Testis (tissue), 2 donors: ENCODE measurements at regions not wholly inside any gene's neighbourhood (a gene's known extent, or its start where the extent isn't known, plus 50 kb on each side); places are given as distances from the start of the nearest gene placed in this dataset.

ENCODE experiments used
- DNase-seq: peaks from one replicate; pipeline ENCODE4 v3.0.0-alpha.2; 2019
- H3K27ac ChIP-seq, 2 donors: fragments of 200-600 bp; sonication (generic); one replicate each; pipeline ENCODE4 v1.5.1; 2019
- H3K27me3 ChIP-seq: fragments of 200-600 bp; sonication (generic); one replicate; pipeline ENCODE4 v1.5.1; 2019
- H3K36me3 ChIP-seq: fragments of 200-600 bp; sonication (generic); one replicate; pipeline ENCODE4 v1.5.1; 2017; ENCODE audit warnings: low read depth; ENCODE audit errors: missing control alignments
- H3K4me1 ChIP-seq: fragments of 200-600 bp; sonication (generic); one replicate; pipeline ENCODE4 v1.5.1; 2019
- H3K4me3 ChIP-seq, 2 donors: fragments of 200-600 bp; sonication (generic); one replicate each; pipeline ENCODE4 v1.5.1; 2017 to 2019
- H3K9me3 ChIP-seq: fragments of 200-600 bp; sonication (generic); one replicate; pipeline ENCODE4 v1.5.1; 2017
- POLR2A ChIP-seq: fragments of 450-650 bp; IDR thresholded peaks from one replicate; pipeline ENCODE4 v1.6.1; 2017; ENCODE audit warnings: antibody characterized with exemption, mild to moderate bottlenecking, moderate library complexity
- WGBS, 2 donors: methylation state at CpG; one replicate each; pipeline ENCODE4 v1.1.5; 2018; 5-methylcytosine and 5-hydroxymethylcytosine counted together
- intact Hi-C: fragments of 100-400 bp; cut with DNase I; formaldehyde crosslinking; loops from one replicate; pipeline ENCODE4 v1.15.1; 2023; ENCODE audit warnings: low total_unique reads
- TF ChIP-seq, protein P1 (sequence below), 3 experiments: fragments of 450-650 bp in 2 of 3; fragments of 200-600 bp in 1 of 3; sonication (generic) in 1 of 3; IDR thresholded peaks; one replicate each; pipeline ENCODE4 v1.5.1; 2016 to 2019; ENCODE audit warnings: antibody characterized with exemption in 3 of 3, mild to moderate bottlenecking in 2 of 3, moderate library complexity in 1 of 3

DNA sequence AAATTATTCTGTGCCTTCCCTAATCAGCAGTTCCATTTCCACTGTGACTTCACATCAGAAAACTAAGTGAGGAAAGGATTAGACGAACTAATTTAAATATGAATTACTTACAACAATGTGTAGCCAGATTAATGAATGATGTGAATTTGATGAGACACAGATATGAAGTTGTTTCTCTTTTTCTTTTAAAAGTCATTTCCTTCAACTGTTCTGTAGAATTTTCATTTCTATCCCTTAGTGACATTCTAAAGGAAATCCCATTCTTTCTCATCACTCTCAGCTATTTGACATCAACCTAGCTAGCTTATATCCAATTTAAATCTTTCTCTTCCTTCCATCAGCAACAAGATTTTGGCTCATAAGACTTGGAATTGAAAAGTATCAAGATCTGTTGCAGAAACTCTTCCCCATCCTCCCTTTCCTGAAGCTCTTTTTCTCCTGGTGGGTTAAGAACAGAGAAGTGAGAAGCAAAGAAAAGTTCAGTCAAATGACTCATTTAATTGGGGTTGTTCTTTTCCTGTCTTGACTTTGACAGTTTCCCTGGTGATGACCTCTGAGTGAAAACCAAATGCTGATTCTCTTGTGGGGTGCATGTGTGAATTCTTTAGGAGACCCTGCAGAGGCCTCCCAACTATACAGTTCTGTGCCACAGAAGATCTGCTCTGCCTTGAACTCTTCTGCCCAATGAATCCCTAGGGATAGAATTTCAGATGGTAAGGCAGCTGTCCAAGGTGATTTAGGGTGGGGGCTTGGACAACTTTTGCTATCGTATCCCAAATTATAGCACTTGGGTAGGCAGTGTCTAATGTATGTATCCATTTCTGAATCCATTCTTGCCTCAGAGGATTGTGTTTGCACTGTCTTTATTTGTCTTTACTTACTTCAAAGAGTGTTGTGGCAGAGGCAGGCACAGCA, 232.5 kb upstream of the GPRIN3 start:
- Histone ChIP-seq H3K27ac (no peak overlapping the region), H3K4me3 (no peak overlapping the region), H3K9me3 (no peaks in the 10 kb centered on the region), H3K36me3 (no peaks in the 10 kb centered on the region), H3K4me1 (no peaks in the 10 kb centered on the region), H3K27me3 (no peaks in the 10 kb centered on the region)
- intact Hi-C loops = no loop called here
- DNase-seq = no peak
- 72 to 78% methylated on average over 2 of the region's 2 CpGs for WGBS, 2 donors
- TF ChIP-seq, protein P1, sequence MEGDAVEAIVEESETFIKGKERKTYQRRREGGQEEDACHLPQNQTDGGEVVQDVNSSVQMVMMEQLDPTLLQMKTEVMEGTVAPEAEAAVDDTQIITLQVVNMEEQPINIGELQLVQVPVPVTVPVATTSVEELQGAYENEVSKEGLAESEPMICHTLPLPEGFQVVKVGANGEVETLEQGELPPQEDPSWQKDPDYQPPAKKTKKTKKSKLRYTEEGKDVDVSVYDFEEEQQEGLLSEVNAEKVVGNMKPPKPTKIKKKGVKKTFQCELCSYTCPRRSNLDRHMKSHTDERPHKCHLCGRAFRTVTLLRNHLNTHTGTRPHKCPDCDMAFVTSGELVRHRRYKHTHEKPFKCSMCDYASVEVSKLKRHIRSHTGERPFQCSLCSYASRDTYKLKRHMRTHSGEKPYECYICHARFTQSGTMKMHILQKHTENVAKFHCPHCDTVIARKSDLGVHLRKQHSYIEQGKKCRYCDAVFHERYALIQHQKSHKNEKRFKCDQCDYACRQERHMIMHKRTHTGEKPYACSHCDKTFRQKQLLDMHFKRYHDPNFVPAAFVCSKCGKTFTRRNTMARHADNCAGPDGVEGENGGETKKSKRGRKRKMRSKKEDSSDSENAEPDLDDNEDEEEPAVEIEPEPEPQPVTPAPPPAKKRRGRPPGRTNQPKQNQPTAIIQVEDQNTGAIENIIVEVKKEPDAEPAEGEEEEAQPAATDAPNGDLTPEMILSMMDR (IDR thresholded peaks at IDR 0.05) = no peak
- no peak for TF ChIP-seq POLR2A

DNA sequence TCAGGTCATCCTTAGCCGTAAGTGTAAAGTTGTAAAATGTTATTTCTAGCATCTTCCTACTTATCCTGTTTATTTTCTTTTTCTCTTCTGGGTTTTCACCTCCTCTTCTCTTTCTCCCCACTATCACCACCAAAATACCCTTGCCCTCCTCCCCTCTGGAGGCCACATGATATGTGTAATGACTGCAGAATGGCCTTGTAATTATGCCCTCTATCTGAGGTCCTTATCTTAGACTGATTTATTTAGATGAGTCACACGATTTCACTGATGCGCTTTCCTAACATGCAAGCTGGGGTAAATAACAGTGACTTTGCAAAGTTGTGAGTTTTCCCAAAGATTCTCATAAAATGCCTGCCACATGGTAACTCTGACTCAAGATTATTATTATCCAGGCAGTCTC, 231.8 kb upstream of the GPRIN3 start:
- no peaks in the 10 kb centered on the region for H3K27me3 ChIP-seq
- intact Hi-C loops = no loop called here
- H3K27ac ChIP-seq = no peak overlapping the region
- H3K36me3 ChIP-seq = no peaks in the 10 kb centered on the region
- no peak for DNase-seq
- TF ChIP-seq POLR2A = no peak
- TF ChIP-seq, protein P1 (IDR thresholded peaks at IDR 0.05) = no peak
- no peaks in the 10 kb centered on the region for H3K4me1 ChIP-seq
- no peak overlapping the region for H3K4me3 ChIP-seq
- no peaks in the 10 kb centered on the region for H3K9me3 ChIP-seq
- WGBS, 2 donors = 55 to 64% methylated on average over 3 of the region's 3 CpGs

- DNase-seq = no peak
- Histone ChIP-seq H3K36me3 (no peaks in the 10 kb centered on the region), H3K27ac (no peak overlapping the region), H3K4me1 (no peaks in the 10 kb centered on the region), H3K9me3 (no peaks in the 10 kb centered on the region), H3K27me3 (no peaks in the 10 kb centered on the region), H3K4me3 (no peak overlapping the region)
- WGBS, 2 donors = 40 to 54% methylated on average over 1 of the region's 1 CpG
- TF ChIP-seq, protein P1 (IDR thresholded peaks at IDR 0.05) = no peak
- TF ChIP-seq POLR2A = no peak
- intact Hi-C loops = no loop called here
Observed at GRCh38 chr4:89538886-89539285, 231.3 kb upstream of the GPRIN3 start.

DNA sequence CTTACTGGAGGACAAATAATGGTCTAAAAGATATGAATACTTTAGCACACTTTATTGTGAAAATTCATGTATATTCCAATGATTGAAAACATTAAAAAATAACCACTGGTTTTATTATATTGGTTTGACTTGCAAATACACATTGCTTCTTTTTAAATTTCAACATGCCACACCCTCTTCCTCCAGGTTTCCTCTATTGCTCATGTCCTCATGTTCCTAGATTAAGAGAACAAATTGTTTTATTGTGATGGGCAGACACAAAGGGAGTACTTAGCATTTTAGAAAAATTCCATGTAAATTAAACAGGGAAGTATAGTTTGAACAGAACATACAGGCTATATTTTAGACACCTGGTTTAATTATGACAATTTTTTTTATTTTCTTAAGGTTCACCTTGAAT, 230.6 kb upstream of the GPRIN3 start:
- TF ChIP-seq, protein P1 (IDR thresholded peaks at IDR 0.05) = no peak
- TF ChIP-seq POLR2A = no peak
- H3K9me3 ChIP-seq = no peaks in the 10 kb centered on the region
- no peak overlapping the region for H3K27ac ChIP-seq
- no peaks in the 10 kb centered on the region for H3K4me1 ChIP-seq
- H3K4me3 ChIP-seq = no peak overlapping the region
- intact Hi-C loops = no loop called here
- no peaks in the 10 kb centered on the region for H3K36me3 ChIP-seq
- H3K27me3 ChIP-seq = no peaks in the 10 kb centered on the region
- DNase-seq = no peak

GRCh38 chr4:89537281-89537680, 229.7 kb upstream of the GPRIN3 start:
- DNase-seq = no peak
- Histone ChIP-seq H3K27ac (no peak overlapping the region), H3K9me3 (no peaks in the 10 kb centered on the region), H3K4me1 (no peaks in the 10 kb centered on the region), H3K27me3 (no peaks in the 10 kb centered on the region), H3K36me3 (no peaks in the 10 kb centered on the region), H3K4me3 (no peak overlapping the region)
- no peak for TF ChIP-seq POLR2A
- TF ChIP-seq, protein P1 (IDR thresholded peaks at IDR 0.05) = no peak
- intact Hi-C loops = no loop called here
- 63 to 69% methylated on average over 1 of the region's 1 CpG for WGBS, 2 donors
